ENCODE measurements at regions not wholly inside any gene's neighbourhood (a gene's known extent, or its start where the extent isn't known, plus 50 kb on each side); places are given as distances from the start of the nearest gene placed in this dataset.

DNA sequence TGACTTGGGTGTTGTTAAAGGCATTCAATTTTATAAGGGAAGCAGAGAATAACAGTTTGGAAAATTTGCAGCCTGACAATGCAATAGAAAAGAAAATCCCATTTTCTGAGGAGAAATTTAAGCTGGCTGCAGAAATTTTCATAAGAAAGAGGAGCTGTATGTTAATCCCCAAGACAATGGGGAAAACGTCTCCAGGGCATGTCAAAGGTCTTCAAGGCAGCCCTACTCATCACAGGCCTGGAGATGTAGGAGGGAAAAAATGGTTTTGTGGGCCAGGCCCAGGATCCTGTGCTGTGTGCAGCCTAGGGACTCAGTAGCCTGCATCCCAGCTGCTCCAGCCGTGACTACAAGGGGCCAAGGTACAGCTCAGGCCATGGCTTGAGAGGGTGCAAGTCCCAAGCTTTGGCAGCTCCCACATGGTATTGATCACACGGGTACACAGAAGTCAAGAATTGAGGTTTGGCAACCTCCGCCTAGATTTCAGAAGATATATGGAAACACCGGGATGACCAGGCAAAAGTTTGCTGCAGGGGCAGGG lies 846.4 kb downstream of the C12orf50 start:
- Histone ChIP-seq H3K56ac (ENCODE audit: insufficient read length, low read depth, low read length) (no peak overlapping the region), H3K23me2 (ENCODE audit: insufficient read length, low read depth, low read length, poor library complexity, severe bottlenecking) (no peaks in the 10 kb centered on the region), H3K14ac (ENCODE audit: insufficient read depth, low read length) (no peak overlapping the region), H3K27me3 (ENCODE audit: insufficient read depth, low read length) (no peaks in the 10 kb centered on the region), H2BK20ac (ENCODE audit: low read depth, low read length, poor library complexity, severe bottlenecking) (no peak overlapping the region), H3K4me1 (ENCODE audit: insufficient read depth, low read length) (no peaks in the 10 kb centered on the region), H3K27ac (ENCODE audit: insufficient read length, low read depth, low read length) (no peak overlapping the region), H4K5ac (ENCODE audit: insufficient read length, low read depth, low read length) (no peak overlapping the region), H3K23ac (ENCODE audit: insufficient read length, low read depth, low read length) (no peak overlapping the region), H4K91ac (ENCODE audit: insufficient read length, low read depth, low read length) (no peak overlapping the region), H3K18ac (ENCODE audit: insufficient read length, low read depth, low read length) (no peak overlapping the region), H4K20me1 (ENCODE audit: control insufficient read depth, insufficient read depth, insufficient read length) (no peaks in the 10 kb centered on the region), H3K4ac (ENCODE audit: low read depth, low read length) (no peak overlapping the region), H3K79me1 (ENCODE audit: insufficient read depth, low read depth, low read length, poor library complexity, severe bottlenecking) (no peaks in the 10 kb centered on the region), H2AK5ac (ENCODE audit: insufficient read length, low read length) (no peak overlapping the region), H4K8ac (replicated peaks; ENCODE audit: insufficient read length, low read depth, low read length) (no peak overlapping the region), H3K4me2 (ENCODE audit: insufficient read depth, insufficient read length, low read length) (no peak overlapping the region), H2BK12ac (ENCODE audit: insufficient read length, low read depth, low read length) (no peak overlapping the region), H3K79me2 (ENCODE audit: insufficient read depth, low read length) (no peaks in the 10 kb centered on the region), H2BK120ac (ENCODE audit: low read depth, low read length, poor library complexity, severe bottlenecking) (no peak overlapping the region), H3T11ph (ENCODE audit: low read length) (no peak overlapping the region), H3K9me3 (ENCODE audit: control insufficient read depth, low read depth, low read length) (no peaks in the 10 kb centered on the region), H2BK5ac (ENCODE audit: insufficient read length, low read length) (no peak overlapping the region), H2BK15ac (ENCODE audit: low read depth, low read length) (no peak overlapping the region), H2AFZ (ENCODE audit: low read length) (no peak overlapping the region), H3K9ac (ENCODE audit: extremely low read depth, insufficient read length, low read length) (no peak overlapping the region)
- Mint-ChIP-seq H3K4me1 (peaks cover 10 to 11% of the 10 kb centered on the region in 2 experiments), H3K36me3 (ENCODE audit: insufficient read depth in 1 of 3, low read depth in 3 of 3) (peaks cover 0 to 6% (median 0%) of the 10 kb centered on the region in 3 experiments; a peak in 1 of 7 replicates), H3K4me3 (no peak overlapping the region), H3K9me3 (no peaks in the 10 kb centered on the region; a peak in 1 of 5 replicates), H3K27me3 (ENCODE audit: low read depth) (no peaks in the 10 kb centered on the region), H3K27ac (no peak overlapping the region)
- WGBS (ENCODE audit: extremely low coverage, insufficient read length, low lambda C conversion rate) = no CpG with 5 or more reads among the region's 5 CpGs
- no peak for DNase-seq
- TF ChIP-seq CTCF (conservative IDR thresholded peaks at IDR 0.05) = no peak
